HepG2 (cell line): ENCODE measurements at regions not wholly inside any gene's neighbourhood (a gene's known extent, or its start where the extent isn't known, plus 50 kb on each side); places are given as distances from the start of the nearest gene placed in this dataset.

Source experiments
- ATAC-seq: fragments of 200-7000 bp; cut with Tn5 transposase; 3 replicates; pipeline ENCODE4 v1.9.1; 2020; ENCODE audit warnings: mild to moderate bottlenecking, moderate library complexity
- BruUV-seq: library from RNA; stranded (reverse); fragments of 400-500 nt; replicated peaks from 2 replicates; lab custom pipeline; 2021; lab: Mats Ljungman, UMichigan
- CTCF ChIA-PET: fragments of 300-600 bp; formaldehyde crosslinking; extraction: SDS; loops from one replicate; lab custom pipeline; 2021; ENCODE audit warnings: low total read pairs, inconsistent platforms, low intra/inter-chr PET ratio; lab: Yijun Ruan, JAX
- POLR2A ChIA-PET: fragments of 350-600 bp; sonication (Branson Sonifier 250); formaldehyde crosslinking; loops from one replicate; lab custom pipeline; 2020; ENCODE audit warnings: antibody characterized with exemption, inconsistent platforms; lab: Yijun Ruan, JAX
- DNase-seq: peaks from one replicate; pipeline ENCODE4 v3.0.0-alpha.2; 2015; ENCODE audit warnings: low spot score
- FAIRE-seq: peaks from 3 replicates; lab custom pipeline; 2011; peaks lifted over from hg19 to GRCh38; lab: Jason Lieb, UNC
- H2AFZ ChIP-seq: one replicate; pipeline ENCODE4 v1.6.1; 2011; ENCODE audit warnings: low read length, inconsistent platforms
- H3K27ac ChIP-seq: fragments of 300-600 bp; 3 replicates; pipeline ENCODE4 v1.8.0; 2011; ENCODE audit warnings: mixed run types, mild to moderate bottlenecking, mixed read lengths, low read length, inconsistent platforms; ENCODE audit not compliant: insufficient read depth; ENCODE audit errors: extremely low read length
- H3K27me3 ChIP-seq, 2 experiments: fragments of 200-600 bp in 1 of 2; 2 replicates in 1 of 2; 3 replicates in 1 of 2; pipeline versions ENCODE4 v1.6.0 to v1.8.0; 2011; ENCODE audit warnings: low read length in 2 of 2, mild to moderate bottlenecking in 2 of 2, moderate library complexity in 2 of 2, inconsistent platforms in 1 of 2; ENCODE audit not compliant: insufficient read depth in 2 of 2, control insufficient read depth in 1 of 2
- H3K36me3 ChIP-seq, 2 experiments: fragments of 200-600 bp in 1 of 2; replicated peaks in 1 of 2; 2 replicates in 1 of 2; 3 replicates in 1 of 2; pipeline versions ENCODE4 v1.5.1 to v1.8.0; 2011; ENCODE audit warnings: low read length in 2 of 2, inconsistent platforms in 1 of 2; ENCODE audit not compliant: insufficient read depth in 2 of 2, control insufficient read depth in 1 of 2
- H3K4me1 ChIP-seq: 2 replicates; pipeline ENCODE4 v1.5.1; 2012; ENCODE audit warnings: low read length, inconsistent platforms; ENCODE audit not compliant: insufficient read depth
- H3K4me2 ChIP-seq: 2 replicates; pipeline ENCODE4 v1.6.0; 2011; ENCODE audit warnings: low read depth, low read length, inconsistent platforms
- H3K4me3 ChIP-seq, 3 experiments: fragments of 200-600 bp in 1 of 3; sonication (generic), shearing (Covaris generic) in 1 of 3; replicated peaks in 1 of 3; 2 replicates each; pipeline ENCODE4 v1.5.1; 2011 to 2016; ENCODE audit warnings: low read length in 3 of 3, inconsistent platforms in 2 of 3, low read depth in 2 of 3, mild to moderate bottlenecking in 2 of 3, control low read depth in 1 of 3, mixed read lengths in 1 of 3; ENCODE audit not compliant: insufficient read depth in 1 of 3
- H3K79me2 ChIP-seq: one replicate; pipeline ENCODE4 v1.6.1; 2011; ENCODE audit warnings: low read length, inconsistent platforms; ENCODE audit not compliant: insufficient read depth
- H3K9ac ChIP-seq: 2 replicates; pipeline ENCODE4 v1.6.0; 2011; ENCODE audit warnings: mild to moderate bottlenecking, low read depth, low read length, inconsistent platforms; ENCODE audit not compliant: insufficient read depth
- H3K9me3 ChIP-seq: 2 replicates; pipeline ENCODE4 v1.5.1; 2012; ENCODE audit warnings: mild to moderate bottlenecking, low read length
- H4K20me1 ChIP-seq: 2 replicates; pipeline ENCODE4 v1.6.0; 2011; ENCODE audit warnings: inconsistent platforms, mild to moderate bottlenecking, low read length, moderate library complexity; ENCODE audit not compliant: insufficient read depth
- CEBPB ChIP-seq: IDR thresholded peaks from 2 replicates; pipeline ENCODE4 v1.6.1; 2011; ENCODE audit warnings: low read depth, low read length, improper control_type of control experiment, borderline replicate concordance
- HNRNPLL ChIP-seq: fragments of 200-400 bp; formaldehyde crosslinking; IDR thresholded peaks from 2 replicates; pipeline ENCODE4 v1.6.1; 2017; ENCODE audit warnings: mild to moderate bottlenecking, low read depth, low read length; ENCODE audit not compliant: poor library complexity, severe bottlenecking
- KDM2A ChIP-seq: sonication (generic); formaldehyde crosslinking; IDR thresholded peaks from 2 replicates; pipeline ENCODE4 v1.4.0; 2020; ENCODE audit warnings: low read depth, missing genetic modification reagents, borderline replicate concordance
- MAFG ChIP-seq: sonication (generic); formaldehyde crosslinking; IDR thresholded peaks from 2 replicates; pipeline ENCODE4 v1.5.1; 2020; ENCODE audit warnings: mild to moderate bottlenecking, missing genetic modification reagents
- PCBP2 ChIP-seq: fragments of 200-400 bp; formaldehyde crosslinking; optimal IDR thresholded peaks from 2 replicates; pipeline ENCODE3; 2018; ENCODE audit warnings: low read length, low read depth; ENCODE audit not compliant: poor library complexity, severe bottlenecking
- STAT5B ChIP-seq: sonication (generic); formaldehyde crosslinking; IDR thresholded peaks from 2 replicates; pipeline ENCODE4 v1.4.0; 2020; ENCODE audit warnings: missing genetic modification reagents
- ZNF326 ChIP-seq: sonication (generic); formaldehyde crosslinking; IDR thresholded peaks from 2 replicates; pipeline ENCODE4 v1.4.0; 2020; ENCODE audit warnings: missing genetic modification reagents, borderline replicate concordance
- ZNF432 ChIP-seq: sonication (generic); formaldehyde crosslinking; IDR thresholded peaks from 2 replicates; pipeline ENCODE4 v1.5.0; 2020; ENCODE audit warnings: missing genetic modification reagents, mild to moderate bottlenecking, borderline replicate concordance
- ZSCAN22 ChIP-seq: sonication (generic); formaldehyde crosslinking; IDR thresholded peaks from 2 replicates; pipeline ENCODE4 v1.4.0; 2020; ENCODE audit warnings: mild to moderate bottlenecking, missing genetic modification reagents
- WGBS: methylation state at CpG from one replicate; pipeline ENCODE4 v1.1.6; 2017; ENCODE audit warnings: low lambda C conversion rate; 5-methylcytosine and 5-hydroxymethylcytosine counted together
- in situ Hi-C: cut with HindIII; loops from 2 replicates; pipeline ENCODE4 v1.10.0; 2017; ENCODE audit warnings: low pct_unique_long_range_greater_than_20kb; ENCODE audit not compliant: extremely low pct_ligation_motif_present
- intact Hi-C: fragments of 100-400 bp; cut with micrococcal nuclease; formaldehyde crosslinking; loops from one replicate; pipeline ENCODE4 v1.10.0; 2022; ENCODE audit not compliant: unreplicated experiment
- TF ChIP-seq, protein P1 (sequence below): sonication (generic); formaldehyde crosslinking; conservative IDR thresholded peaks from 2 replicates; pipeline ENCODE4 v1.4.0; 2020; ENCODE audit warnings: missing genetic modification reagents

- BruUV-seq: no TSS peak
- no peak overlapping the region for H3K4me3 ChIP-seq
- no peaks in the 10 kb centered on the region for H3K27me3 ChIP-seq
- H4K20me1 ChIP-seq: no peaks in the 10 kb centered on the region
- no peaks in the 10 kb centered on the region for H3K36me3 ChIP-seq
- 98% methylated on average over 4 of the region's 4 CpGs for WGBS
- ChIA-PET POLR2A (no interaction called here), CTCF (no interaction called here)
- H3K79me2 ChIP-seq: no peaks in the 10 kb centered on the region
- peaks cover 38% of the 10 kb centered on the region for H3K4me1 ChIP-seq
- in situ Hi-C loops: loop anchor here (10.0 to 25.0 kb wide), 2 partner anchors 366 to 693 kb away; partner anchors contain the start of genes ELL2 and RFESD
- no peak for ATAC-seq
- intact Hi-C loops: loop anchor here (5.0 to 10.0 kb wide), 2 partner anchors 33 to 436 kb away; no protein-coding TSS in a partner anchor
- H3K9me3 ChIP-seq: no peaks in the 10 kb centered on the region
- H3K27ac ChIP-seq: no peak overlapping the region
- no peak overlapping the region for H3K9ac ChIP-seq
- TF ChIP-seq STAT5B (CRISPR knock-in tag): no peak
- TF ChIP-seq PCBP2: no peak
- TF ChIP-seq ZNF432 (CRISPR knock-in tag): no peak
- TF ChIP-seq CEBPB: no peak
- no peak for TF ChIP-seq HNRNPLL
- TF ChIP-seq, protein P1, sequence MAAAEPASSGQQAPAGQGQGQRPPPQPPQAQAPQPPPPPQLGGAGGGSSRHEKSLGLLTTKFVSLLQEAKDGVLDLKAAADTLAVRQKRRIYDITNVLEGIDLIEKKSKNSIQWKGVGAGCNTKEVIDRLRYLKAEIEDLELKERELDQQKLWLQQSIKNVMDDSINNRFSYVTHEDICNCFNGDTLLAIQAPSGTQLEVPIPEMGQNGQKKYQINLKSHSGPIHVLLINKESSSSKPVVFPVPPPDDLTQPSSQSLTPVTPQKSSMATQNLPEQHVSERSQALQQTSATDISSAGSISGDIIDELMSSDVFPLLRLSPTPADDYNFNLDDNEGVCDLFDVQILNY (CRISPR knock-in tag): no peak
- no peak for TF ChIP-seq KDM2A
- TF ChIP-seq ZNF326 (CRISPR knock-in tag): no peak
- no peak for TF ChIP-seq ZSCAN22 (CRISPR knock-in tag)
- no peak for TF ChIP-seq MAFG (CRISPR knock-in tag)
- TF ChIP-seq, all 625 proteins: peak for 0
- DNase-seq: no peak
- no peak overlapping the region for H3K4me2 ChIP-seq
- no peak for FAIRE-seq
- H2AFZ ChIP-seq: no peak overlapping the region
Observed at GRCh38 chr5:96330530-96331140, 102.4 kb downstream of the PCSK1 start.
